RKO (cell line): ENCODE measurements at regions not wholly inside any gene's neighbourhood (a gene's known extent, or its start where the extent isn't known, plus 50 kb on each side); places are given as distances from the start of the nearest gene placed in this dataset.
"Not testable (repeated sequence)": the region's sequence is repeated elsewhere in the genome, so short reads cannot be mapped to it uniquely, and the experiment has no call there.

Experiments
- DNase-seq: peaks from one replicate; pipeline ENCODE4 v3.0.0-alpha.2; 2016; ENCODE audit warnings: low spot score

- DNase-seq: no peak
Observed at GRCh38 chr6:11848852-11849731, 70.5 kb upstream of the ADTRP start.

- DNase-seq: no peak
Observed at GRCh38 chr6:11848346-11848651, 69.7 kb upstream of the ADTRP start.

GRCh38 chr6:11847515-11848345 is 69.1 kb upstream of the ADTRP start:
- DNase-seq: no peak

DNA sequence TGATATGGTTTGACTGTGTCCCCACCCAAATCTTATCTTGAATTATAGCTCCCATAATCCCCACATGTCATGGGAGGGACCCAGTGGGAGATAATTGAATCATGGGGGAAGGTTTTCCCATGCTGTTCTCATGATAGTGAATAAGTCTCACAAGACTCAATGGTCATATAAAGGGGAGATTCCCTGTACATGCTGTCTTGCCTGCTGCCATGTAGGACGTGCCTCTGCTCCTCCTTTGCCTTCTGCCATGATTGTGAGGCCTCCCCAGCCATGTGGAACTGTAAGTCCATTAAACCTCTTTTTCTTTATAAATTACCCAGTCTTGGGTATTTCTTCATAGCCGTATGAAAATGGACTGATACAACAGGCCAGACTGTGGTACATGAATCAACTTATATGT is 68.5 kb upstream of the ADTRP start:
- not testable (repeated sequence) for DNase-seq

DNA sequence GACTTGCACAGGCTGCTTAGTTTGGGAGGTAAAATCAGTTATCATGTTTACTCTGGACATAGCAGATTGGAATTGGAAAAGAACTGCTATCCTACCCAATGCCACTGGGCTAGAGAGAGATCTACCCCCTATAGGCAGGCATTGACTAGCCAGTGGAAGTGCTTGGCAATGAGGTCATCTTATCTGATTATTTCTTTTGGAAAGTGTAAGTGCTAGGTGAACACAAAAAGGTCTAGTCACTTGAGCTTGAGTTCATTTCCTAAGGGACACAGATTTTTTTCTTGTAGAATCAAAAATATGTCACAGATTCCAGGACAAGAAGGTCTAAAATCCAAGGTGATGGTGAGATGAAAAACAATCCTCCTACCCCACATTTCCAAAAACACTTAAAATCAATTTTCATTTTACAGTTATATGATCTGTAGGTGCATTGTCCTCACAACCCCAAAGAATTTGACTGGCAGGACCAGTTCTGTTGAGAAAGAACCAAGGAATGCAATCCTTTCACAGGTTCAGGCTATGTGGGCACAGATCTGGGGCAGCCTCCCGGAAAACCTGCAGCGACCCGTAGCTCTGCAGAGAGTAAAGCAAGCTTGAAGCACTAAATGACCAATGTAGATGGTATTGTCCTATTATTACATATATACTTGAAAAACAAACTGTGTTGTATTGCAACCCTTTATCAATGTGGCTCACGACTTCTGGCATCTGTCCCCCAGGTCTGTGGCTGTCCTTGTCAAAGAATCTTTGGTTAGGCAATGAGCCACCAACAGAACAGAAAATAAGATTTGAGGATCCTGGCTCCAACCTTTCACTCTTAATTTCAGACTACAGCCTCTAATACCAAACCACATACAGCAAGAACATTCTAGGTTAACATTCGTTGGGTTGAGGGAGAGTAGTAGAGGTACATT is 67.3 kb upstream of the ADTRP start:
- DNase-seq: no peak

DNA sequence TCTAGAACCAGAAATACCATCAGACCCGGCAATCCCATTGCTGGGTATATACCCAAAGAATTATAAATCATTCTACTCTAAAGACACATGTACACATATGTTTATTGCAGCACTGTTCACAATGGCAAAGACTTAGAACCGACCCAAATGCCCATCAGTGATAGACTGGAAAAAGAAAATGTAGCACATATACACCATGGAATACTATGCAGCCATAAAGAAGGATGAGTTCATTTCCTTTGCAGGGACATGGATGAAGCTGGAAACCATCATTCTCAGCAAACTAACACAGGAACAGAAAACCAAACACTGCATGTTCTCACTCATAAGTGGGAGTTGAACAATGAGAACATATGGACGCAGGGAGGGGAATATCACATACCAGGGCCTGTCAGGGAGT is 64.2 kb upstream of the ADTRP start:
- not testable (repeated sequence) for DNase-seq

GRCh38 chr6:11835065-11835464 is 56.5 kb upstream of the ADTRP start:
- DNase-seq: no peak

- DNase-seq: no peak
Observed at GRCh38 chr6:11833626-11834592, 55.3 kb upstream of the ADTRP start.

DNA sequence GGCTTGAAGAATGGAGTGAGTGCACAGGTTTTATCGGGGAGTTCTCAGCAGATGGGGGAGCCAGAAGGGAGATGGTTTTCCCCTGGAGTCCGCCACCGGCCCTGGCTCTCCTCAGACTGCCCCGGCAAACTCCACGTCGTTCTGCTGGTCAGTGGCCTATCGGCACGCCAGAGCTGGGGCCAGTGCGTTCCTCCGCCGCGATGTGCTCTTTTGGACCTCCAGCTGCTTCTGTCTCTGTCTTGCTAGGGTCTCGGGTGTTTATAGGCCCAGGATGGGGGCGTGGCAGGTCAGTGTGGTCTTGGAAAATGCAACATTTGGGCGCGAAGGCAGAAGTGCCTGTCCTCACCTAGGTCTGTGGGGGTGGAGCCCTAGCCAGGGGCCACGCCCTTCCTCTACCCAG is 53.0 kb upstream of the ADTRP start:
- no peak for DNase-seq

- DNase-seq: no peak
Observed at GRCh38 chr6:11830520-11830919, 51.9 kb upstream of the ADTRP start.

- no peak for DNase-seq
Observed at GRCh38 chr6:11830105-11830504, 51.5 kb upstream of the ADTRP start.

- DNase-seq: no peak
Observed at GRCh38 chr6:11828262-11828870, 49.8 kb upstream of the ADTRP start.
